HG03378 (cell line): ENCODE measurements at regions not wholly inside any gene's neighbourhood (a gene's known extent, or its start where the extent isn't known, plus 50 kb on each side); places are given as distances from the start of the nearest gene placed in this dataset.

Experiments
- ATAC-seq: cut with Tn5 transposase; IDR thresholded peaks from one replicate; pipeline ENCODE4 v1.9.1; 2021; ENCODE audit warnings: mild to moderate bottlenecking, moderate library complexity; ENCODE audit not compliant: unreplicated experiment

DNA sequence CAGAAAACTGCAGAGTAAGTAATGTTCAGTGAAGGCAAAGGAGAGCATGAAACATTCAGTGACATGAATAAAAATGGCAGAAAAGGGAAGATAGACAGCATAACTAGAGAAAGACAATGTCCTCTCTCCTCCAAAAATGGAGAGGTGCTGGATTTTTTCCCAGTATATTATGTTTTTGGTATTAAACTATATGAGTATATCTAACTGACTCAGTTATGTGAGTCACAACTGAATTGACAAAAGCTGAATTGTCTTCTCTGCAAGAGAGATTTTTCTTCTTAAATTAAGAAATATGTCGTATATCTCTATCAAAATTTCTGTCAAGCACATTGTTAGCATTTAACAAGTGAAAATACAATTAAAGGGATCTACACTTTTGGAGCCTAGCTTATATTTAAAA is 375.1 kb downstream of the CHSY3 start:
- no peak for ATAC-seq

DNA sequence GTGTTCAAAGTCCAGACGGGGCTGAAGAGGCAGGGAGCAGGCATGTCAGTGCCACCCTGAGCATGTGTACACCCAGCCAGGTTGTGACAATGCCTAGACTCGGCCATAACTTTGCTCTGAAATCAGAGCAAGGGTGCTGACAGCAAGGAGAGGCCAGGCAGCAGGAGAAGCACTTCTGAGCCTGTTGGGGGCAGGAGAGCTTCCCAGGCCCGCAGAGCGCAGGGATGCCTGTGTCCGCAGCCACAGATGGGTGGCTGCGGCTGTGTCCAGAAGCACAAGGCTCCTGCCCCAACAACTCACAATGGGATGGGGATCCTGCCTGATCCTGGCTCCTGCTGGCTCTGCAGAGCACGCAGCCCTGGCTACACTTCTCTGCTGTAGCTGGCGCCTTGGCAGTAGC is 373.9 kb downstream of the CHSY3 start:
- ATAC-seq = no peak

DNA sequence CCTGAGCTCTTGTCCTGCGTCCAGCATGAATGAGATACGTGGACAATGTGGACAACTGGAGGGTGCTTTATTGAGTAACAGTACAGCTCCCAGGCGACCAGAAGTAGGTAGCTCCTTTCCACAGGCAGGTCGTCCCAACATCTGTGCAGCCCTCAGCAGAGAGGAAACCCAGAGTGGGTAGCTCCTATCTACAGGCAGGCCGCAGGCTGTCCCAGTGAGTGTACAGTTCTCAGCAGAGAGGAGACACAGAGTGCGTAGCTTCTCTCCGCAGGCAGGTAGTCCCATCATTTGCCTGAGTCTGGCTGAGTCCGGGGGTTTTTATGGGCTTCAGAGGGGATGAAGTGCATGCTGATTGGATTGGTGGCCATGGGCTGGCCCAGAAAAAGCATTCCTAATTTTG is 373.3 kb downstream of the CHSY3 start:
- no peak for ATAC-seq

DNA sequence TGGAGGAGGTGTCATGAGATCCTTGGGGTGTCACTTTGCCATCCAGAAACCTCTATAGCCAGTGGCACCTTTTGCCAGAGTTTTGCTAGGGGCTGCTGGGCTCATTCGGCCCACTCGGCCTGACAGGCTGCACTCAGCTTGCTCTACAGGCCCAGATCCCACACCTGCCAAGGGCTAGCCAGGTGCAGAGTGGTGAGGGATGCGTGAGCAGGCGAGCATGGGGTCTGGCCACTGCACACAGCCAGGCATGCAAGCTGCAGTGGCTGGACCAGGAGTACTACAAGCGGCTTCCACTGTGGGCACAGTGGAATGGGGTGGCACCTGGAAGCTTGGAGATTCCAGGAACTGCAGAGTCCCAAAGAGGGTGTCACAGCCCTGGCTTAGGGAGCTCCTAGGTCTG is 372.7 kb downstream of the CHSY3 start:
- ATAC-seq = no peak

DNA sequence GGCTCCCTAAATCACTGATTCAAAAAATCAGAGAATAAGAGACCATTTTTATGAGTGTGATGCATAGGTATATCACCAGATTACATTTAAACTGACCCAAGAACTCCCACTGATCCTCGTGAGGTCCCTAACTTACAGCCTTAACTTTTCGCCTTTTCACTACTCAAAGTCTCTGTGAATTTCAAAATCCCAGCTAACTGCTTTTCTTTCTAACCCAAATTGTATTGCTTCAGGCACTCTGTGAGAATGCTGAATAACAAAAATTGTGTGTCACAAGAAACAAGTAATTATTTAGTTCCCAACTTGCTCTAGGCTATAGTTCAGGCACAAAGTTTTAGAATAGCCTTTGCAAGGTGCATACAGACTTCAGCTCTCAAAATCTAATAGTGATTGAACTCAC is 368.6 kb downstream of the CHSY3 start:
- no peak for ATAC-seq

DNA sequence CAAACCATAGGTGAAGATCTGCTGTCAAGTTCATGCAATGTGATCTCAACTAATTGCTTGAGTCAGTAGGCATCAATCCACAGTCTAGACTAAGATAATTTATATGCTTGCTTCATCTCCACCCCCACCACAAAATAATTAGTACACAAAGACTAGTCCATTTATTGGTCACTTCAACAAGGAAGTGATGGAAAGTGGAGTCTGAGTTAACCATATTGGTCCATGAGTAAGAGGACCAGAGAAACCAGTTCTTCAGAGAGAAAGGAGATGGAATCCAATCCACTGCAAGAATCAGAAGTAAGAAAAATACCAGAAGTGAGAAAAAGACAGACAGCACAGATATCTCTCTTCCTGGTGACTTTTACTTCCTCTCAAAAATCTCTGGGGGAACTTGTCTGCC is 366.5 kb downstream of the CHSY3 start:
- ATAC-seq = no peak

DNA sequence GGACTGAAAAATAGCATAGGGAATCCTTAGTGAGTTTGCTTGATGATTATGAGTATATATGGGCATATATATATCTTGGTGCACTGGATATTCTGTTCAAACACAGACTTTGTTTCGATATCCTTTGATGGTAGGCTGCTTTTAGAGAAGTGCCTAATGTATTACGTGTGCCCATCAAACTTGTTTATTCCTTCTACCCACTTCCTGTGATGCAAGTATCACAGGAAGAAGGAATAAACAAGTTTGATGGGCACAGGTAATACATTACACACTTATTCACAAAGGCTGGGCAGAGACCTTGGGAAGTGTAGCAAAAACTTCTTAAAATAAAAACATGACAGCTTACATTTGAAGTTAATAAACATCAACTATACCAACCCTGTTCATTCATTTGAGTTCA is 364.2 kb downstream of the CHSY3 start:
- ATAC-seq = no peak

DNA sequence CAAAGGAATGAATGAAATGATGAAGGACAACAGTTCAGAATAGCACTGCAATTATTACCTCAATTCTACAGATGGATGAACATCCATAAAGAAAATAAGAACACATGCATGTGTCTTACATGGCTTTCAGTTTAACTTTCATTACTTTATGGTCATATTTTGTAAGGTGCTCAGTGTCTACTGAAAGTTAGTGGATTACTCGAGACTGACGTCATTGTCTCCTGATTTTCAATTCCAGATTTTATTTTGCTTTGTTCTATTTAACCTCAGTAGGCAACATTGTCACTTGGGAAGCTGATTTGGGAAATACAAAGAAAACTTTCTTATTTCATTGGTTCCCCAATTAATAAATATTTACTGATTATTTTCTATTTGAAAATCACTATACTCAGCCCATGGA is 363.7 kb downstream of the CHSY3 start:
- ATAC-seq = no peak

DNA sequence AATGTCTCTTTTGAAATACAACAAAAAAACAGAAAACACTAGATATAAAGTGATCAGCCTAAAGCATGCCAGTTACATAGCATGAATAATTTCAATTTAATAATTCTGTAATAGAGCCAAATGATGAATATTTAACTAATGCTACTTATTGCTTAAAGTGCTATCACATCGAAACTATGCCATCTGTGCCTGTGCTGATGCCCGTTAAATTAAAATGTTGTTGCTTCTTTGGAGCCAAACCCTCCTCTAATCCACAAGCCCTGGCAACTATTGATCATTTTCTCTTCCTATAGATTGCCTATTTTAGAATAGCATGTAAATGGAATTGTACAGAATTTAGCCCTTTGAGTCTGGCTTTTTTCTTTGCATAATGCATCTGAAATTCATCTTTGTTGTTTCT is 356.2 kb downstream of the CHSY3 start:
- no peak for ATAC-seq

DNA sequence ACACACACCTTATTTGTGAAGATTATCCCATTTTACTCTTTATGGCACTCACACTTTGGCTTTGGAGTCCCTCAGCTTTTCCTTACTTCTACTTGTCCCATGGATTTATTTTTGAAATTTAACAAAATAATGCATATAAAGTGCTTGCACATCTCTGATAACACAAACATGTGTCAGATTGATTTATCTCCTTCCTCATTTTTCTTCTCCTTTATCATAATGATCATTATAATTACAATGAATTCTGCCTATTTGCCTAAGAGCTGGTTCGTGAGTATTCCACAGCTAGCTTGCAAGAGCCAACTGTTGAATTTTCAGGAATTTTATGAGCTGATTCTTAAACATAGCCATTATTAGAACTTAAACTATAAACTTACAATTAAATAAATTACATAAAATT is 347.7 kb downstream of the CHSY3 start:
- no peak for ATAC-seq

DNA sequence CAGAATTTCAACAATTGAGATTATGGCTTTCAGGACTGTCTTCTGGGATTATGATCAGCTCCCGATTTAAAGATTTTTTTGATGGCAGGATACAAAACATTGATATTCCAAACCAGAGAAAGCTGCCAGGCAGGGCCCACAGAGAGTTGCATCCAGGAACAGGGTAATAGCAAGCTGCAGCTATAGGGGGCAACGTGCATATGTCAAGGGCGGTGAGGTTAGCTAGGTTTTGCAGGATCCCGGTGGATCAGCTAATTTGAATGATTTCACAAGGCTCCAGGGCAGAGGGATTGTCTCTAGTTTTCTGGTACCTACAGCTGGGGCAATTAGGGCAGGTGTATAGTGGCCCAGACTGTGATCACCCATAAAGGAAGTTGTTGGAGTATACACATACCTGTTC is 339.4 kb downstream of the CHSY3 start:
- no peak for ATAC-seq

DNA sequence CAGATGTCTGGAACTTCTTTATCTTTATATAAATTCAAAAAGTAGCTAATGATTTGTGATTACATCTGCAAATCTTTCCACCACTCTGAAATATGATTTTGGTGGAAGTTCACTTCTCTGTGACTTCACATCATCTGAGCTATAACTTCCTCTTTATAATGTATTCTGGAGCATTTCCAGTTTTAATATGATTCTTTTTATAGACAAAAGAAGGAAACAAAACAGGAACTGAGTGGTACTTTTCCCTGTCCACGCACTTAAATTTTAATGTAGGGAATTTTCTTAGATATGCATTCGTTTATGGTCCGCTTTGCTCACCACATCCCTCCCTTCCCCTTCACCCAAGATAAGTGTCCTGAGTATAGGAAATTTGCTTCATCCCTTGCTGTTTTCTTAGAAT is 333.5 kb downstream of the CHSY3 start:
- no peak for ATAC-seq
